A172 (cell line): ENCODE measurements at regions not wholly inside any gene's neighbourhood (a gene's known extent, or its start where the extent isn't known, plus 50 kb on each side); places are given as distances from the start of the nearest gene placed in this dataset.

Experiments
- DNase-seq: peaks from one replicate; pipeline ENCODE4 v3.0.0-alpha.2; 2015; ENCODE audit warnings: low spot score

DNA sequence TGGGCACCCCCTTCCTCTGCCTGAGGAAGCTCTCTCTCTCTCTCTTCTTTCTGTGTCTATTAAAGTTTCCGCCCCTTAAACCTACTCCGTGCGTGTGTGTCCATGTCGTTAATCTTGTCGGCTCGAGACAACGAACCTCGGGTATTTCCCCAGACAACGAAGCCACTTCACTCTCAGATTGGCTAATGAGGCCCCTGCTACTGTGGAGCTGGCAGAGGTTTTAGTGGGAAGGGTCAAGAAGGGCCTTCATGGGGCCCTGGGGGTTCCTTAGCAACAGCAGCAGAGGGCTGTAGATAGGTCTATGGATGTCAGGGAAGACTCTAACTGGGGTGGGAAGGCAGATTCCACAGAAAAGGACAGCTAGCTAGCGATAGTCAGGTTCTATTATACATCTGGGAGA is 239.8 kb upstream of the RAB4A start:
- DNase-seq: no peak

DNA sequence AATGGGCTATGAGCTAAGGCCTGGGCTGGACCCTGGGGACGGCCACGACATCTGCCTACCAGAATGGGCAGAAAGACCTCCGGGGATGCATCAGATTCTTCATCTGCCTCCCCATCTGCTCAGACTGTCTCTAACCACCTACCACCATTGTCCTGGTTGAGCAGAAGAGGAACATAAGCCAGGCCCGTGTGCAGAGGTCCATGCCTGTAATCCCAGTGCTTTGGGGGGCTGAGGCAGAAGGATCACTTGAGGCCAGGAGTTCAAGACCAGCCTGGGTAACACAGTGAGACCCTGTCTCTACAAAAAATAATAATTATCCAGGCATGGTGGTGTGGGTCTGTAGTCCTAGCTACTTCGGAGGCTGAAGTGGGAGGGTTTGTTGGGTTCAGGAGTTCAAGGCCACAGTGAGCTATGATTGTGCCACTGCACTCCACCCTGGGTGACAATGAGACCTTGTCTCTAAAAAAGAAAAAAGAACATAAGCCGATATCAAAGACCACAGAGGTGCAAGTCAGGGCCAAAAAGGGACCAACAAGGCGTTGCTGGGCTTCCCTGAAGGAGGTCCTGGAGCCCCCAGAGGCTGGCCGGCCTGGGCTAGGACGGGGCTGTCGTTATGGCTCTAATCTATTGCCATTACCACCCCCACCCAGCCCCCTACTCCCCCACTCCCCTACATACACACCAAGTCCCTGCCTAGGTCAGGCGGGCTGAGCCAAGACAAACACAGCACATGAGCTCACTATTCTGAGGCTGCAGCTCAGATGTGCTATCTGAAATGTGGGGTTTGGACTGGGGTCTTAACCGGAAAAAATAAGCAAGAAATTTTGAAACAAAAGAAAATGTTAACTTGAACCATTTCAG is 239.2 kb upstream of the RAB4A start:
- DNase-seq: no peak

DNA sequence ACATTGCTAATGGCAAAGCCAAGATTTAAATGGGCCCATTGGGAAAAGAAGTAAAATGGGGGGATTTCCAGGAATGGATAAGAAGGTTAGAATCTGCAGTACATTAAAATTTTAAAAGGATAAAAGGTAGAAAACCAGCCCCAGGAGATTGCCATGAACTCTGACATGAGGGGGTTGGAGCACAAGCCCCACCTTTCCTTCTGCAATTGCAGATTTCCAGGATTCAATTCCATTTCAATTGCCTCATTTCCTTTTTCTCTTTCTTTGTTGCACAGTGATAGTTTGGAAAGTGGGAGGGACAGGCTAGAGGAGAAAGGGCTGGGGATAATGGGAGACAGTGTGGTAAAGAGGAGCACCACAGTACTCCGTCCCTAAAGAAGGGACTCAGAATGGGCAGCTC is 238.5 kb upstream of the RAB4A start:
- no peak for DNase-seq

DNA sequence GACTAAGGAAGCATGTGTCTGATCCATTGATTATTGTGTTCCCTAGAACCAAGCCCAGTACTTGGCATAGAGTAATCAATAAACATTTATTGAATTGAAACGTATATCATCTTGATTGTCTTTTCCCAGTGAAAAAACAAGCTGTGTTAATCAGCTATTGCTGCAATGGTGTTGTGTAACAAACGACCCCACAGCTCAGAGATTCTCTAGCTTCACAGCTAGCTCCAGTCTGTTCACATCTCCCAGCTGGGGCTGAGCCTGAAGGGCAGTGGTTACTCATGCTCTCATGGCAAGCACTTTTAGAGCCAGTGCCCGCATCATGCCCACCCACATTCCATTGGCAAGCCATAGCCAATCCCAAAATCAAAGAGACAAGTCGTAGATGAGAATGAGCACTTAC is 237.4 kb upstream of the RAB4A start:
- no peak for DNase-seq

DNA sequence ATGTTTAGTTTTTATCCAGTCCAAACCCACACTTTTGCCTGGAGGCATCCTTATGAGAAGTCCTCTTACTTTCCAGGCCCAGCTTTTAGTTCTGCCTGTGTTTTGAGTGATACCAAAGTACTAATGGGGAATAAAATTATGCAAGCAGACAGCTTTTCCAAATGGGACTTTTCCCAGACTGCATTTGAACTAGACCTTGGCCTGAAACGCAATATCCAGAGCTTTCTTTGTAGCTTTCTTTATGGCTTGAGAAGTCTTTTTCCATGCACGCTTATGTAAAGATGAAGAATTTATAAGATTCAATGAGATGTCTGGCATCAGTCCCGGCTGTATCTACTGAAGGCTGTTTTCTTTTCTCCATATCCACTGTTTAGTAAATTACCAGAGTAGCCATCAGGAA is 236.6 kb upstream of the RAB4A start:
- DNase-seq: no peak

DNA sequence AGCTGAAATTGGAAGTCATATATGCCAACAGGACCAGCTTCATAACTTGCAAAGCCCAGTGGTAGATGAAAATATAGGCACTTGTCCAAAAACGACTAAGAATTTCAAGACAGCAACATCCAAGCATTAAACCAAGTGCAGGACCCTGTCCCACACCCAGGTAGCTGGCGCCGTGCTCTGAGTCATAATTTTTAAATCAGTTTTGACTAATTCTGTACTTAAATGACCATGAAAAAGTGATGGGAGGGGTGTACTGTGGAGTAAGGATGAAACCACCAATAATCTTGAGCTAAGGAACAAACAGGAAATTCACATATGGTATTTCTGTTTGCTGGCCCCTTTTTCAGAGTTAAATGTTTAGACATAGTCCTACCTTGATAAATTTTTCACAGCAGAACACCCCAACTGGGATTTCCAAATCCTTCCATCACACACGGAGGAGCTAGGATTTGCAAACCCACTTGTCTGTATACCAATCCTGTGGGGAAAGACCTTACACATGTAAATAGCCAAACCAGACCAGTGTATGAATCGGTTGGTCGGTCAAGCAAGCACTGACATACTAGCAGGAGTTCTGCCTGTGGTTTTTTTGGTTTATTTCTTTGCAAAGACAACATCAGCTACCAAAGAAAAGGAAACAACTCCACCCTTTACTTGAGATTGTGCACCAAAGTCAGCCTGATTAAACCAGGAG is 235.7 kb upstream of the RAB4A start:
- DNase-seq: no peak

DNA sequence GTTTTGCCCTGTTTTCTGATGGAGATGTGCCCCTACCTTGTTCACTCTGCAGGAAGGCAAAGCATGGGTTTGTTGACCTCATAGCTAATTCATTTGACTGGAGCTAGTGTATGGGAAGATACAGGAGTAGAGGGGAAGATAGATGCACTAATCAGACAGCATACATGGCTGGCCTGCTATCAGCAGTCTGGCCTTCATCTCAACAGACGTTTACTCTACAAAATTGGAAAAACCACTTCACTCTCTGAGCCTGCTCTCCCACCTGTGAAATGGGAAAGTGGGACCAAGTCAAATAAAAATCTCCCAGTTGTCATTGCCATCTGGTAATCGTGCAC is 235.2 kb upstream of the RAB4A start:
- no peak for DNase-seq

DNA sequence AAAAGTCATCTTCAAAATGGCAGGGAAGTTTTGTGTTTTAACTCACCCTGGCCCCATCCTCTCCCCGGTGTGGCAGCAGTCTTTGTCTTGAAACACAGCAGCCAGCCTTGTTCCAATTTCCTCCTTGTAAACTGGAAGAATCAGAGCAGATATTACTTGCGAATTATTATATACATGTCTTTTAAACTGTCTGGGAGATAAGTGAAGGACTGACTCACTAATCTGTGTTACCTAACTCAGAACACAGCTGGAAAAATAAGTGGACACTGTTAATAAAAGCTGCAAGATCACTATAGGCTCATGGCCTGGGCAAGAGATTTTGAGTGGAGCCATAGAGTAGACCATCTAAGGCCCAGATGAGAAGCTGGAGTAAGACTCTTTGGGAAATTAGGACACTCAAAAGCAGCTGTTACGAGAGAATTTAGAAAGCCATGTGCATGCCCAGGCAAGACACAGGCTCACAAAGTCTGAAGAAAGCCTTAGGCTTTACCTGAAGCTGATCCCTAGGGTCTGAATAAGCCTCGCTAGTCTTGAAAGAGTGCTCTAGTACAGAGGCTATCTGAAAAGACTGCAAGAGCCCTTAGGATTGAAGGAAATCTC is 233.0 kb upstream of the RAB4A start:
- DNase-seq: no peak

DNA sequence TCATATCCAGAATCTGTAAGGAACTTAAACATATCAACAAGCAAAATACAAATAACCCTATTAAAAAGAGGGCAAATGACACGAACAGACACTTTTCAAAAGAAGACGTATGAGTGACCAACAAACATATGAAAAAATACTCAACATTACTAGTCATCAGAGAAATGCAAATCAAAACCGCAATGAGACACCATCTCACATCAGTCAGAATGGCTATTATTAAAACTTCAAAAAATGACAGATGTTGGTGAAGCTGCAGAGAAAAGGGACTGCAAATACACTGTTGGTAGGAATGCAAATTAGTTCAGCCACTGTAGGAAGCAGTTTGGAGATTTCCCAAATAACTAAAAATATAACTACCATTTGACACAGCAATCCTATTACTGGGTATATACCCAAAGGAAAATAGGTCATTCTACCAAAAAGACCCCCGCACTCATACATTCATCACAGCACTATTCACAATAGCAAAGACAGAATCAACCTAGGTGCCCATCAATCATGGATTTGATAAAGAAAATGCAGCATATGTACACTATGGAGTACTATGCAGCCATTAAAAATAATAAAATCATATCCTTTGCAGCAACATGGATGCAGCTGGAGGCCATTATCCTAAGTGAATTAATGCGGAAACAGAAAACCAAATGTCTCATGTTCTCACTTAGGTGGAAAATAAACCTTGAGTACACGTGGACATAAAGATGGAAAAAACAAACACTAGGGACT is 230.1 kb upstream of the RAB4A start:
- DNase-seq: no peak

DNA sequence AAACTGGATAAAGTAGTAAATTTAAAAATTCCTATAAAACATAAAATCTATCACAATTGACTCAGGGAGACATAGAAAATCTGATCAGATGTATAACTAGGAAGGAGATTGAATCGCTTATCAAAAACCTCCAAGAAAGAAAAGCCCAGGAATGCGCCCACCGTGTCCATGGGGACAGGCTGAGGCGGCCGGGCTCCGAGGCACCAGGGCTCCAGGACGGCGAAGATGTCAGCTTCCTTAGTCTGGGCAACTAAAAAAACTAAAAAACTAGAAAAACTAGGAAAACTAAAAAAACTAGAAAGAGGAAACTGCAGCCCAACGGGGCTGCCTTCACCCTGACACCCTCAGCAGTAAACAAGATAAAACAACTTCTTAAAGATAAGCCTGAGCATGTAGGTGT is 229.0 kb upstream of the RAB4A start:
- no peak for DNase-seq

DNA sequence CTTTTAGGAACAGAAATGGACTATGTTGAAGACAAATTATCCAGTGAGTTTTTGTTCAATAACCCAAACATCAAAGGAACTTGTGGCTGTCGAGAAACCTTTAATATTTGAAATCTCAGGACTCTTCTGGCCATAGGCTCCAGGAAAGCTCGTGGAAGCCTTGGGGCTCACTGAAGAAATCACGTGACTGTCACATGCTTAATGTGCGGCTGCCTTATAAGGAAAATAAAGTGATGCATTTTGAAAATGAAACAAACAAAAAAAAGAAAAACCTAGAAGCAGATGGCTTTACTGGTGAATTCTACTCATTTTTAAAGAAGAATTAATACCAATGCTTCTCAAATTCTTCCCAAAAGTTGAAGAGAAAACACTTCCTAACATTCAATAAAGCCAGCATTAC is 228.4 kb upstream of the RAB4A start:
- no peak for DNase-seq

DNA sequence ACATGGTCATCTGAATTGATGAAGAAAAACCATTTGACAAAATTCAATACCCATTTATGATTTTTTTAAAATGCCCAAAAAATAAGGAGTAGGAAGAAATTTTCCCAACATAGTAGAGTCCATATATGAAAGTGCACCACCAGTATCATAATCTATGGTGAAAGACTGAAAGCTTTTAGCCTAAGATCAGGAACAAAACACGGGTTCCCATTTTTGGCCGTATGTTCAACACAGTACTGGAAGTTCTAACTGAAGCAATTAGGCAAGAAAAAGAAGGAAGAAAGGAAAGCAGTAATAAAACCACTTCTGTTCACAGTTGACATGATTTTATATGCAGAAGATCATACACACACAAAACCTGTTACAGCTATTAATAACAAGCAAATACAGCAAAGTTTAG is 227.8 kb upstream of the RAB4A start:
- DNase-seq: no peak

DNA sequence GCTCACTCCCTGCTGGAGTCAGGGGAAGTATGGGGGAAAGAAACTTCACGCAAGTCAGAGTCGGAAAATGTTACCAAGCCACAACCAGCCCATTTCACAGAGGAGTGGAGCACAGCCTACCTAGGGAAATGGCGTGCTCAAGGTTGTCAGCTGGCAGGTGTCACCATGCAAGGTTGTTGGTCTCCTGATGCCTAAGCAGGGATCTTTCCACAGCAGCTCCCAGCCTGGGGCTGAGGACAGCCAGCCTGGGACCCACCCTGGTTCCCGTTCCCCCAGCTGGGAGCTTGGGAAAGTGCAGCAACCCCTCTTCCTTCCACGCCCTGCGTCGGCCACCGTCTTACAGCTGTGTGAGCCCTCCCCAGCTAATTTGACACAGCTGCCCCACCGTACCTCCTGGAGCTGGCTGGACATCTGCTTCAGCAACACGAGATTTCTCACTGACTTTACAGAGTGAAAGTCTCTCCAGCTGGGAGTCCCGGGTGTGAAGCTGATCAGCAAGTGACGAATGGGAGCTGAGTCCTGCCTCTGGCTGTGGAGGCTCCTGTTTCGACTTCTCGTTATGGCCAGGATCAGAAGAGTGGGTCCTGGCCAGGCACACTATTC is 224.6 kb upstream of the RAB4A start:
- DNase-seq: no peak

DNA sequence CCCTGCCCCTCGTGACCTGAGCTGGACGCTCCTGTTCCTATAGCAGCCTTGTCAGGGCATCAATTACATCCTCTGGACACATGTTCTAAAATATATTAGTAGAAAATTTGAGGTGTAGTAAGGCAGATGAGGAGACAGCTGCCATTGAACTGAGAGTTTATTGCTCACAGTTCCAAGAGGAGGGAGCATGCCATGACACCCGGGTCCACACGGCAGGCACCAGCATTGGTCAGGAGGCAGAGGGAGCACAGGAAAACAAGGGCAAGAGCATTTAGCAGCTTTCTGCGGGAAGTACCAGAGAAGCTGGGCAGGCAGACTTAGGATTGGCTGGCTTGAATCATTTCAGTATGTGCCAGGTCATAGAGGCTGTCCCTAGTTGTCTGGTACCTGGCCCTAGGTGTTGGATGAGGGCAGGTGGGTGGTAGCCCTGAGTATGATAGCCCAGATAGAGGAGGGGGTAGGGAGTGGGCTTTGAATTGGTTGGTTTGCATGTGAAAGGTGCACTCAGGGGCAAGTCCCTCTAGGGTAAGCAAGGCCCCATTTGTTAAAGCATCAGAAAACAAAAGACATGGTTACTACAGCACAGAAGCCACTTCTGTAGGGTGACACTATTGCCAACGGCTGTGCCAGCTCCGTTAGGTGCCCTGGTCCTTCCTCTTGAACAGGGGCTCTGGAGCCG is 223.6 kb upstream of the RAB4A start:
- DNase-seq: no peak

DNA sequence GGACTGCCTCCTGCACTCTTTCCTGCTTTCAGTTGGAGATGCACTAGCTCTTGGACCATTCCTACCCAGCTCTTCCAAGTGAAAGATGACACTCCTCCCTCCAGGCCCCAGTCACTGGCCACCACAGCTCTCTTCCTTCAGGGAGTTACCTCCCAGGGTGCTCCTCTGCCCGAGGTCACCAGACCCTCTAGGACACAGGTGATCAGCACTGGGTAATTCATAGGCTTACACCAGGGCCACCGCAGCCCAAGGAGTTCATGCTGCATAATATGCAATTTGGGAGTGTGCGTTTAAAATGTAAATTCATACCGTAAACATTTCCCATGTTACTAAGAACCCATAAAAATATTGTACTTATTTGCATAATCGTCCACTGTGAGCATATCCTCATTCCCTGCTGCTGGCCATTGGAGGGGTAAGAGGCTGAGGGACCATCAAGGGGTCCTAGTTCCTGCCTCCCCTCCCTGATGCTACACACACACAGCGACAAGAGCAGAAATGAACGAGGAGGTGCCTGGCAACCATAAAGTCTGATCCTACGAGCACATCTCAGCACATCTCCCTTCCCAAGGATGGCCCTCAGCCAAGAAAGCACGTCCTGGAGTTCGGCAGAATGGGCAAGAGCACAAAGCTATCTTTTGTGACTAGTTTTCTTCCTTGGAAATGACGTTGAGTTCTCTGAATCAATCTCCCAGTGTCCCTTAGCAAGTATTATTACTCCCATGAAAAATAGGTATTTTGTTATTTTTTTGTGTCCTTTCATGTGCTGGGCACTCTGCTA is 222.9 kb upstream of the RAB4A start:
- no peak for DNase-seq

DNA sequence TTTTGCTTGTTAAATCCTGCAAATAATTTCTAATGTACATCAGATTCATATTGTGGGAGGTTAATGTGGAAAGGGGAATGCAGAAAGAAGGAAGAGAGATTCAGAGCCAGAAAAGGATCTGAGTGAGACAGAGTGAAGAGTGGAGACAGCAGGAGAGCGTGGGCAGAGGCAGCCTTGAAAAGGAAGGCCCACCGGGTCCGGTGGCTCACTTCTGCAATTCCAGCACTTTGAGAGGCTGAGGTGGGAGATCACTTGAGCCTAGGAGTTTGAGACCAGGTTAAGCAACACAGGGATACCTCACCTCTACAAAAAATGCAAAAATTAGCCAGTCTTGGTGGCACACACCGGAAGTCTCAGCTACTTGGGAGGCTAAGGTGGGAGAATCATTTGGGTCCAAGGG is 222.0 kb upstream of the RAB4A start:
- DNase-seq: no peak

DNA sequence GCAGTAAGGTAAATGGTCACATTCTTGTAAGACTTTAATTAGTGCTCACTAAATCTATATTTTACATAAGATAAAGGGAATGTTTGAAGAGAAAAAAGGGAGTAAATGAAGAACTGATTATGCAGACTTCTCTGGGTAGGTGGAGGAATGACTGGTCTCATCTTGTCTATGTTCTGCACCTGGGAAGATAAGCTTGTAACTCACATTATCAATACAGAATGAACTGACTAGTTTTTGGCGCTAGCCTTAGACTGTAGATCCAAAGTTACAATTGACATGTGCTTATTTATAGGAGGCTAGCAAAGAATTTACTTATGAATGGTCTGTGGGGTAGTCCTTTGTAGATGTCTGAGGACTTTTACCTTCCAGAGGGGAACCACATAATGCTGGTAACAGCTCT is 214.9 kb upstream of the RAB4A start:
- no peak for DNase-seq

DNA sequence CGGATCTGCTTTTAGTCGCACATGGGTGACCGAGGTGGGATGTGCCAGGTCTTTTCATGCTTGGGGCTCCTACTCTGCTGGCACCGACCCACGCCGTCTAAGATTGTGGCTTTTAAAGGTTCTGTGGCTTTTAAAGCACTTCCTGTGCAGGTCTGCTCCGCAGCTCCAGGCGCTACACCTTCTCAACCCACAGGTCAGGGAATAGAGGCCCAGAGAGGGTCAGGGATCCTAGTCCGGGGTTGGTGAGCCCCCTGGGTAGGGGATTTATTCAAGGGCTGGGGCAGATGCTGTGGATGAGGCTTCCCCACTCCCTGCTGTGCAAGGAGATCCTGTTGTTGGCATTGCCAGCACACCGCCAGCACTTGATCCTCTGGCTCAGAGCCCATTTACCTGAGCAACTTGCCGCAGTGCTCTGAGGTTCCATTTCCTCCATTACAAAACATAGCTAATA is 212.8 kb upstream of the RAB4A start:
- no peak for DNase-seq

DNA sequence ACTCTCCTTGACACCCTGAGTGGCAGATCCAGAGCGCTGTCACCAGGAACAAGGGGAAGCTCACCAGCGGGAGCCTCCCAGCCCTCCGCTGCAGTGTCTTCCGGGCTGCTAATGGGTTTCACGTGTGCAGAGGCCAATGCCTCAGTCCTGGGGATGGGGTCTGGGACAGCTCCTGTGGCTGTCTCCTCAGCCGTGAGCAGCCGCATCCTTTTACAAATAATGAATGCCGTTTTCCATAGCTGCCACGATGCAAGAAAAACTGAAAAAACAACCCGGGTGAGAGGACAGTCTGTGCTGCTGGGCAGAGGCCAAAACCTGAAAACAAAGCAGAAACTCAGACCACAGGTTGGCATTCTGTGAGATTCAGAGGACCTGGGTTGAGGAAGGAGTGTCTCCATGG is 212.2 kb upstream of the RAB4A start:
- no peak for DNase-seq

DNA sequence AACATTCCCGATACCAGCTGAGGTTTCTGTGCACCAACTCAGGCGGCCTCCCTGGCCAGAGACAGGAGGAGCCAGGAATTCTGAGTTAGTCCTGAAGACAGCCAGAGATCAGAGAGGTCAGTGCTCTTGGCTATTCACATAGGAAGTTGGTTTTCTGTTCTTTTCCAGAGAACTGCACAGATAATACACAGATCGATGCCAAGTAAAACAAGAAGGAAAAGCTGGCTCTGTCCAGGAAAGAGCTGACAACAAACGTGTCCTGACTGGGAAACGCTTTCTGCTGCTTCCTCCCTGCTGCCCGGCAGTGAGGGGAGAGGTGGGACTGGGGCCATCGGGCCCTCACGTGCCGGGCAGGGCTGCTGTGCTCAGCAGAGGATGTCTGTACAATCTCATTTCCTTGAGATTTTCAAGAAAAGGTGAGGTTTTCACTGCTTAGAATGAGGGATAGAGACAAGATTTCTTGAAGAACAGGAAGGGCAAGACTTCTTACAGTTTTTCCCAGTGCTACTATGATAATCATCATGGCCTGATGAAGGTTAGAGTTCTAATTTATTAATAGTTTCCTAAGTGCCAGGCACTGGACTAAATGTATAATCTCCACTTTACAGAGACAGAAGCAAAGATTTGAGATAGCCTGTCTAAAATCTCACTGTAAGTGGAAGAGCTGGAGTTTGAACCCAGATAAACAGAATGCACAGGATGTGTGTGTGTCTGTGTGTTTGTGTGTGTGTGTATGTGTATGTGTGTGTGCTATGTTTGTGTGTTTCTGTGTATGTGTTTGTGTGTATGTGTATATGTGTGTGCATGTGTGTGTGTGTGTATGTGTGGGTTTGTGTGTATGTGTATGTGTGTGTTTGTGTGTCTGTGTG is 211.0 kb upstream of the RAB4A start:
- DNase-seq: peak; percentile 13
